ENCODE measurements at regions not wholly inside any gene's neighbourhood (a gene's known extent, or its start where the extent isn't known, plus 50 kb on each side); places are given as distances from the start of the nearest gene placed in this dataset.

DNA sequence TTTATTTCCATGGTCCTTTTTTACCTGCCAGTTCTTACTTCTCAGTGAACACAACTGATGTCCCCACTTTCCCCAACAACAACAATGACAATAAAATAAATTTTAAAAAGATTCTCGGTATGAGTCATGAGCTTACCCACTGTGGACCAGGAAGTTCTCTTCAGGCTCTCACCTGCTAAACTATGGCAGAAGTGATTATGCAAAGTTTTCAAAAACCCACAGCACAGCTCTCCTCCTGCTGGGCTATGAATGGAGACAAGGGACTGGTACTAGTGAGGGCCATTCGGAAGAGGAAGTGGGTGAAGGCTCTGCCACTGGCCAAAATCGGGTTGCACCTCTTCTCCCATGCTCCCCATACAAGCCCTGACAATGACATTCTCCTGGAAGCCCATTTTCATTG lies 429.4 kb downstream of the PIK3R1 start:
- H3F3A ChIP-seq (replicated peaks; ENCODE audit: low read depth): no peaks in the 10 kb centered on the region

DNA sequence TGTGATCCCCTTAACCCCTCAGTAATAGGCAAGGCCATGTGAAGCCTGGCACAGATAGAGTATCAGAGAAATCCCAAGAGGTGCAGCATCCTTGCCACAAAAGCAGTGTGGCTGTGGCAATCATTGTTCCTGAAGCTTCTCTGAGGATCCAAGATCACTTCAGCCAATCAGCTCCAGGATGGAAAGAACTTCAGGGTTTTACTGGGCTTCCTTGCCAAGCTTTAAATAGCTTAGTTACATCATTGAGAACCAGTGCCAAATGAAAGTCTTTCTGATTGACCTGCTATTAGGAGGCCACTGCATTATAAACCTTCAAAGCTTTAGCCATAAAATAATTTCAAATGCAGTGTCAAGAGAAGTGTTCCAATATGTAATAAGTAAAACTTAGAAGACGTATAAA lies 430.6 kb downstream of the PIK3R1 start:
- Histone ChIP-seq H3K4me1 (ENCODE audit: insufficient read depth) (no peaks in the 10 kb centered on the region; the same call in 1 of the 2 replicates), H4K20me1 (replicated peaks; ENCODE audit: insufficient read depth) (no peaks in the 10 kb centered on the region), H3K4me2 (no peak overlapping the region), H3K27me3 (ENCODE audit: insufficient read depth) (no peaks in the 10 kb centered on the region), H3K27ac (ENCODE audit: low read depth) (no peak overlapping the region), H3K4me3 (no peak overlapping the region), H3K9me2 (ENCODE audit: insufficient read depth) (no peaks in the 10 kb centered on the region; the same call in none of the 2 replicates), H3K36me3 (ENCODE audit: insufficient read depth) (no peaks in the 10 kb centered on the region), H2AFZ (no peak overlapping the region), H3F3A (replicated peaks; ENCODE audit: low read depth) (no peaks in the 10 kb centered on the region), H3K79me2 (replicated peaks; ENCODE audit: insufficient read depth) (no peaks in the 10 kb centered on the region)
- no peak for DNase-seq (ENCODE audit: low spot score)
- H3K9me3 Mint-ChIP-seq: no peaks in the 10 kb centered on the region
- peaks cover 20% of the 10 kb centered on the region for H3K4me1 Mint-ChIP-seq
- H3K36me3 Mint-ChIP-seq (ENCODE audit: low read depth): no peaks in the 10 kb centered on the region
- TF ChIP-seq NANOG (IDR thresholded peaks at IDR 0.05; ENCODE audit: borderline replicate concordance): no peak
- TF ChIP-seq EZH2 (IDR thresholded peaks at IDR 0.05; ENCODE audit: low read depth, unreplicated experiment): no peak
- no peak for TF ChIP-seq CREB1 (CRISPR knock-in tag; IDR thresholded peaks at IDR 0.05; ENCODE audit: low read depth)
- no peak for TF ChIP-seq ZNF114 (CRISPR knock-in tag; IDR thresholded peaks at IDR 0.05)
- H3K27ac Mint-ChIP-seq: no peak overlapping the region
- ATAC-seq: no peak
- H3K27me3 Mint-ChIP-seq (ENCODE audit: insufficient read depth, low read depth, poor library complexity): peaks cover 3% of the 10 kb centered on the region
- H3K4me3 Mint-ChIP-seq: no peak overlapping the region

More for the DNA sequence above, 429.4 kb downstream of the PIK3R1 start:
- Histone ChIP-seq H2AFZ (no peak overlapping the region), H3K4me3 (no peak overlapping the region), H3K36me3 (ENCODE audit: insufficient read depth) (no peaks in the 10 kb centered on the region), H4K20me1 (replicated peaks; ENCODE audit: insufficient read depth) (no peaks in the 10 kb centered on the region), H3K79me2 (replicated peaks; ENCODE audit: insufficient read depth) (no peaks in the 10 kb centered on the region), H3K4me2 (no peak overlapping the region), H3K4me1 (ENCODE audit: insufficient read depth) (no peaks in the 10 kb centered on the region; the same call in 1 of the 2 replicates), H3K27me3 (ENCODE audit: insufficient read depth) (no peaks in the 10 kb centered on the region), H3K27ac (ENCODE audit: low read depth) (no peak overlapping the region), H3K9me2 (ENCODE audit: insufficient read depth) (no peaks in the 10 kb centered on the region)
- no peak for TF ChIP-seq NANOG (IDR thresholded peaks at IDR 0.05; ENCODE audit: borderline replicate concordance)
- TF ChIP-seq, protein P1, sequence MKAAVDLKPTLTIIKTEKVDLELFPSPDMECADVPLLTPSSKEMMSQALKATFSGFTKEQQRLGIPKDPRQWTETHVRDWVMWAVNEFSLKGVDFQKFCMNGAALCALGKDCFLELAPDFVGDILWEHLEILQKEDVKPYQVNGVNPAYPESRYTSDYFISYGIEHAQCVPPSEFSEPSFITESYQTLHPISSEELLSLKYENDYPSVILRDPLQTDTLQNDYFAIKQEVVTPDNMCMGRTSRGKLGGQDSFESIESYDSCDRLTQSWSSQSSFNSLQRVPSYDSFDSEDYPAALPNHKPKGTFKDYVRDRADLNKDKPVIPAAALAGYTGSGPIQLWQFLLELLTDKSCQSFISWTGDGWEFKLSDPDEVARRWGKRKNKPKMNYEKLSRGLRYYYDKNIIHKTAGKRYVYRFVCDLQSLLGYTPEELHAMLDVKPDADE (IDR thresholded peaks at IDR 0.05): no peak
- Mint-ChIP-seq H3K27me3 (ENCODE audit: insufficient read depth, low read depth, poor library complexity) (peaks cover 3% of the 10 kb centered on the region), H3K4me3 (no peak overlapping the region), H3K27ac (no peak overlapping the region), H3K4me1 (peaks cover 20% of the 10 kb centered on the region), H3K36me3 (ENCODE audit: low read depth) (no peaks in the 10 kb centered on the region), H3K9me3 (no peaks in the 10 kb centered on the region)
- ATAC-seq (no peak), DNase-seq (ENCODE audit: low spot score) (no peak)

DNA sequence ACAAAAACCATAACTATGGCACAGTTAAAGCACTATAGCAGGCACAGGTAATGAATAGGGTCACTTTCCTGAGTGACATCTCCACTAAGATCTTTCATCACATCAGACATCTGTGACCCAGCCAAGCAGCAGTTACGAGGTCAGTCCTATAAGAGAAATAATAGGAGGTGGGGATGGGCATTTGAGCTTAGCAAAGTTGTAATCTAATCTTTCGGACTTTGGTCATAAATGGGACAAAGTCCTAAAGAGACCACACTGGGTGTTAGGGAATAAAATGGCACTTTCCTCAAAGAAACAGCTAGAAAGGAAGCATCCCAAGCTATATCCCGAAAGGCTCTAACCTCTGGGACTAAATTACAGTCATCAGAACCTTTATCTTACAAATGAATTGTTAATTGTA lies 432.2 kb downstream of the PIK3R1 start:
- DNase-seq (ENCODE audit: low spot score): no peak
- H3K79me2 ChIP-seq (replicated peaks; ENCODE audit: insufficient read depth): no peaks in the 10 kb centered on the region
- Mint-ChIP-seq H3K27me3 (ENCODE audit: insufficient read depth, low read depth, poor library complexity) (peaks cover 3% of the 10 kb centered on the region), H3K9me3 (no peaks in the 10 kb centered on the region), H3K4me3 (no peak overlapping the region), H3K4me1 (peaks cover 19% of the 10 kb centered on the region), H3K27ac (no peak overlapping the region), H3K36me3 (ENCODE audit: low read depth) (no peaks in the 10 kb centered on the region)
- H3K4me2 ChIP-seq: no peak overlapping the region
- no peaks in the 10 kb centered on the region for H3K27me3 ChIP-seq (ENCODE audit: insufficient read depth)
- no peaks in the 10 kb centered on the region for H4K20me1 ChIP-seq (replicated peaks; ENCODE audit: insufficient read depth)
- H3K27ac ChIP-seq (ENCODE audit: low read depth): no peak overlapping the region
- no peak overlapping the region for H2AFZ ChIP-seq
- no peaks in the 10 kb centered on the region for H3K36me3 ChIP-seq (ENCODE audit: insufficient read depth)
- H3F3A ChIP-seq (replicated peaks; ENCODE audit: low read depth): no peaks in the 10 kb centered on the region
- H3K4me3 ChIP-seq: no peak overlapping the region
- H3K9me2 ChIP-seq (ENCODE audit: insufficient read depth): no peaks in the 10 kb centered on the region; the same call in none of the 2 replicates
- H3K4me1 ChIP-seq (ENCODE audit: insufficient read depth): no peaks in the 10 kb centered on the region; the same call in 1 of the 2 replicates
- ATAC-seq: no peak
- TF ChIP-seq, protein P2, sequence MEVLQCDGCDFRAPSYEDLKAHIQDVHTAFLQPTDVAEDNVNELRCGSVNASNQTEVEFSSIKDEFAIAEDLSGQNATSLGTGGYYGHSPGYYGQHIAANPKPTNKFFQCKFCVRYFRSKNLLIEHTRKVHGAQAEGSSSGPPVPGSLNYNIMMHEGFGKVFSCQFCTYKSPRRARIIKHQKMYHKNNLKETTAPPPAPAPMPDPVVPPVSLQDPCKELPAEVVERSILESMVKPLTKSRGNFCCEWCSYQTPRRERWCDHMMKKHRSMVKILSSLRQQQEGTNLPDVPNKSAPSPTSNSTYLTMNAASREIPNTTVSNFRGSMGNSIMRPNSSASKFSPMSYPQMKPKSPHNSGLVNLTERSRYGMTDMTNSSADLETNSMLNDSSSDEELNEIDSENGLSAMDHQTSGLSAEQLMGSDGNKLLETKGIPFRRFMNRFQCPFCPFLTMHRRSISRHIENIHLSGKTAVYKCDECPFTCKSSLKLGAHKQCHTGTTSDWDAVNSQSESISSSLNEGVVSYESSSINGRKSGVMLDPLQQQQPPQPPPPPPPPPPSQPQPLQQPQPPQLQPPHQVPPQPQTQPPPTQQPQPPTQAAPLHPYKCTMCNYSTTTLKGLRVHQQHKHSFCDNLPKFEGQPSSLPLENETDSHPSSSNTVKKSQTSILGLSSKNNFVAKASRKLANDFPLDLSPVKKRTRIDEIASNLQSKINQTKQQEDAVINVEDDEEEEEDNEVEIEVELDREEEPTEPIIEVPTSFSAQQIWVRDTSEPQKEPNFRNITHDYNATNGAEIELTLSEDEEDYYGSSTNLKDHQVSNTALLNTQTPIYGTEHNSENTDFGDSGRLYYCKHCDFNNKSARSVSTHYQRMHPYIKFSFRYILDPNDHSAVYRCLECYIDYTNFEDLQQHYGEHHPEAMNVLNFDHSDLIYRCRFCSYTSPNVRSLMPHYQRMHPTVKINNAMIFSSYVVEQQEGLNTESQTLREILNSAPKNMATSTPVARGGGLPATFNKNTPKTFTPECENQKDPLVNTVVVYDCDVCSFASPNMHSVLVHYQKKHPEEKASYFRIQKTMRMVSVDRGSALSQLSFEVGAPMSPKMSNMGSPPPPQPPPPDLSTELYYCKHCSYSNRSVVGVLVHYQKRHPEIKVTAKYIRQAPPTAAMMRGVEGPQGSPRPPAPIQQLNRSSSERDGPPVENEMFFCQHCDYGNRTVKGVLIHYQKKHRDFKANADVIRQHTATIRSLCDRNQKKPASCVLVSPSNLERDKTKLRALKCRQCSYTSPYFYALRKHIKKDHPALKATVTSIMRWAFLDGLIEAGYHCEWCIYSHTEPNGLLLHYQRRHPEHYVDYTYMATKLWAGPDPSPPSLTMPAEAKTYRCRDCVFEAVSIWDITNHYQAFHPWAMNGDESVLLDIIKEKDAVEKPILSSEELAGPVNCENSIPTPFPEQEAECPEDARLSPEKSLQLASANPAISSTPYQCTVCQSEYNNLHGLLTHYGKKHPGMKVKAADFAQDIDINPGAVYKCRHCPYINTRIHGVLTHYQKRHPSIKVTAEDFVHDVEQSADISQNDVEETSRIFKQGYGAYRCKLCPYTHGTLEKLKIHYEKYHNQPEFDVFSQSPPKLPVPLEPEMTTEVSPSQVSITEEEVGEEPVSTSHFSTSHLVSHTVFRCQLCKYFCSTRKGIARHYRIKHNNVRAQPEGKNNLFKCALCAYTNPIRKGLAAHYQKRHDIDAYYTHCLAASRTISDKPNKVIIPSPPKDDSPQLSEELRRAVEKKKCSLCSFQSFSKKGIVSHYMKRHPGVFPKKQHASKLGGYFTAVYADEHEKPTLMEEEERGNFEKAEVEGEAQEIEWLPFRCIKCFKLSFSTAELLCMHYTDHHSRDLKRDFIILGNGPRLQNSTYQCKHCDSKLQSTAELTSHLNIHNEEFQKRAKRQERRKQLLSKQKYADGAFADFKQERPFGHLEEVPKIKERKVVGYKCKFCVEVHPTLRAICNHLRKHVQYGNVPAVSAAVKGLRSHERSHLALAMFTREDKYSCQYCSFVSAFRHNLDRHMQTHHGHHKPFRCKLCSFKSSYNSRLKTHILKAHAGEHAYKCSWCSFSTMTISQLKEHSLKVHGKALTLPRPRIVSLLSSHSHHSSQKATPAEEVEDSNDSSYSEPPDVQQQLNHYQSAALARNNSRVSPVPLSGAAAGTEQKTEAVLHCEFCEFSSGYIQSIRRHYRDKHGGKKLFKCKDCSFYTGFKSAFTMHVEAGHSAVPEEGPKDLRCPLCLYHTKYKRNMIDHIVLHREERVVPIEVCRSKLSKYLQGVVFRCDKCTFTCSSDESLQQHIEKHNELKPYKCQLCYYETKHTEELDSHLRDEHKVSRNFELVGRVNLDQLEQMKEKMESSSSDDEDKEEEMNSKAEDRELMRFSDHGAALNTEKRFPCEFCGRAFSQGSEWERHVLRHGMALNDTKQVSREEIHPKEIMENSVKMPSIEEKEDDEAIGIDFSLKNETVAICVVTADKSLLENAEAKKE (CRISPR knock-in tag; IDR thresholded peaks at IDR 0.05): no peak
- TF ChIP-seq JUNB (IDR thresholded peaks at IDR 0.05; ENCODE audit: unreplicated experiment) (no peak), POLR2AphosphoS5 (IDR thresholded peaks at IDR 0.05; ENCODE audit: low read depth) (no peak), EZH2 (IDR thresholded peaks at IDR 0.05; ENCODE audit: low read depth, unreplicated experiment) (no peak), NANOG (IDR thresholded peaks at IDR 0.05; ENCODE audit: borderline replicate concordance) (no peak)
- TF ChIP-seq, protein P1 (IDR thresholded peaks at IDR 0.05): no peak

All from GM23338 (cell line).